ENCODE measurements at regions not wholly inside any gene's neighbourhood (a gene's known extent, or its start where the extent isn't known, plus 50 kb on each side); places are given as distances from the start of the nearest gene placed in this dataset.
"Not testable (repeated sequence)": the region's sequence is repeated elsewhere in the genome, so short reads cannot be mapped to it uniquely, and the experiment has no call there.

GRCh38 chr10:85477979-85478378 lies 888.6 kb downstream of the GRID1 start:
- DNase-seq (ENCODE audit: low read depth): no peak

GRCh38 chr10:85490431-85490830 lies 876.2 kb downstream of the GRID1 start:
- DNase-seq (ENCODE audit: low read depth): no peak

- no peak for DNase-seq (ENCODE audit: low read depth)
Measured at GRCh38 chr10:85491652-85492051, 874.9 kb downstream of the GRID1 start.

- no peak for DNase-seq (ENCODE audit: low read depth)
Measured at GRCh38 chr10:85492684-85493083, 873.9 kb downstream of the GRID1 start.

- DNase-seq (ENCODE audit: low read depth): no peak
Measured at GRCh38 chr10:85493703-85494102, 872.9 kb downstream of the GRID1 start.

DNA sequence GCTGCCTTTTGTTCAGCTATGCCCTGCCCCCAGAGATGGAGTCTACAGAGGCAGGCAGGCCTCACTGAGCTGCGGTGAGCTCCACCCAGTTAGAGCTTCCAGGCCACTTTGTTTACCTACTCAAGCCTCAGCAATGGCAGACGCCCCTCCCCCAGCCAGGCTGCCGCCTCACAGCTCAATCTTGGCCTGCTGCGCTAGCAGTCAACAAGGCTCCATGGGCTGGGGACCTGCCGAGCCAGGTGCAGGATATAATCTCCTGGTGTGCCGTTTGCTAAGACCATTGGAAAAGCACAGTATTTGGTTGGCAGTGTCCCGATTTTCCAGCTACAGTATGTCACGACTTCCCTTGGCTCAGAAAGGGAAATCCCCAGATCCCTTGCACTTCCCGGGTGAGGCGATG lies 862.0 kb downstream of the GRID1 start:
- DNase-seq (ENCODE audit: low read depth): not testable (repeated sequence)

DNA sequence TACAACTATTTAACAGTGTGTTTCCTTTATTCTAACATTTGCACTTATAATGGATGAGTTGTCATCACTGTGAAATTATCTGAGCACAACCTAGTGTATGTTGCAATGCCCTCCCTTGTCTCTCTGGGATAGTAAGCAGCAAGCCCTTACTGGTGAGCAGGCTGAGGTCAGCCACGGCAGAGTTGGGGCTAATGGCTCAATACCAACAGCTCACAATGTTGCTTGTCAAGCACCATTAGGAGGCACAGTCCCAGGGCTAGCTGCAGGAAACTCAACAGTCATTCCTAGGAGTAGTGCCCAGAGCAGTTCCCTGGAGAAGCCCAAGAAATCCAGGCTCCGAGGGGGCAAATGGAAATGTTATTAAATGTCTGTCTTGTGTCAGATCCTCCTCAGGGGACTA lies 858.4 kb downstream of the GRID1 start:
- no peak for DNase-seq (ENCODE audit: low read depth)

DNA sequence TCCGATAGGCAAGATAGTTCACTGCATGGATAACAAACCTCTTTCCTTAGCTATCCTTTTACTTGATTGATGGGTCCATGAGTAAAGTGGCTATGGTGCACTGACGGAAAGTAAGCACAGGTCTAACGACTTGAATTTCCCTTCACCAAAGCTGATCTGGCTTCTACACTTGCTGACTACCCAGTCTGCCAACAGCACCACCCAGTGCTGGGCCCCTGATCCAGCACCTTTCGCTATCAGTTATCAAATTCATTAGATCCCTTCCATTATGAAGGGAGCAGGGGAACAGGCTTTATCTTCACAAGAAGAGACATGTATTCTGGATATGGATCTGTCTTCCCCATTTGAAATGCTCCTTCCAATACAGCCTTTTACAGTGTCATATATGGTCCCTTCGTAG lies 855.9 kb downstream of the GRID1 start:
- DNase-seq (ENCODE audit: low read depth): no peak

- no peak for DNase-seq (ENCODE audit: low read depth)
Measured at GRCh38 chr10:85513436-85513835, 853.2 kb downstream of the GRID1 start.

DNA sequence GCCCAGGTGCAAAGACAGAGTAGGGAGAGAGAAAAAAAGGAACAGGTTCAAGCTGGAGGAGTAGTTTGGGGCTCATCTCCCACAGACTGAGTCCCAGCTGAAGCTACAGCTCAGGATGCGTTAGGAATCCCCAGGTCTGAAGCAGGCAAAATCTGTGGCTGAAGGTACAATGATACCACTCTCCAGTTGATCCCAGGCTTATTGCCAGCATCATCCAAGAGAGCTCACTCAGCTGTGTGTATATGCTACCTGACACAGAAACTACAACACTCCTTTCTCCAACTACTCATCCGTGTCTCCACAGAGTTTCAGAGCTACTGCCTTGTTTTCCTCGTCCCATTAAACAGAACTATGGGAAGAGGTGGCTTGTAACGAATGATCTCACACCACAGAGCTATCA lies 851.3 kb downstream of the GRID1 start:
- no peak for DNase-seq (ENCODE audit: low read depth)

DNA sequence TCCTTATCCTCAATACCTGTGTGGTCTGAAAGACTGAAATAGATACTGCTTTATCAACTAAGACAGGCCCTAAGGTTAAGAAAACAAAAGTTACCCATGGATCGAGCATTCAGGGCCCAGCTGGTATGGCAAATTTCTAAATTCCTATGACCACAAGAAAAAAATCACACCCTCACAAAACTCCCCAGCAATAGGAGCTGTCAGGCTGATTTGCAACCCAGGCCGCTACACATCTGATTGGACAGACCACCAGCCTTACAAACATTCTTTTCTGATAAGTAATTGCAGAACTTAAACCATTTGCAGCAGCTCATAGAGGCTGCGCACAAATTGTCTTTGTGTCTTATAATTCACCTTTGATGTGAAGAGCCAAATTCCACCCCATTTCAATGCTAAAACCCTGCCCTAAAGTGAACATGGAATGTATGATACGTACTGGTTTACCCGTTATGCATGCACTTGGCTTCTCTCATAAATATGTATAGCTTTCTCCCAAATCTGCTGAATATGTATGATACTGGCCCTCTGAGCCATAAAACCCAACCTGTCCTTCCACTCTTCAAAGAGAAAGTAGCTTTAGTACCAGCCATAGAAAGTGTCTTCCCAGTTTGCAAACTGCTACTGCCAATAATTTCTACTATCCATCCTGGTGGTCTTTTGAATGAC lies 842.5 kb downstream of the GRID1 start:
- DNase-seq (ENCODE audit: low read depth): no peak

DNA sequence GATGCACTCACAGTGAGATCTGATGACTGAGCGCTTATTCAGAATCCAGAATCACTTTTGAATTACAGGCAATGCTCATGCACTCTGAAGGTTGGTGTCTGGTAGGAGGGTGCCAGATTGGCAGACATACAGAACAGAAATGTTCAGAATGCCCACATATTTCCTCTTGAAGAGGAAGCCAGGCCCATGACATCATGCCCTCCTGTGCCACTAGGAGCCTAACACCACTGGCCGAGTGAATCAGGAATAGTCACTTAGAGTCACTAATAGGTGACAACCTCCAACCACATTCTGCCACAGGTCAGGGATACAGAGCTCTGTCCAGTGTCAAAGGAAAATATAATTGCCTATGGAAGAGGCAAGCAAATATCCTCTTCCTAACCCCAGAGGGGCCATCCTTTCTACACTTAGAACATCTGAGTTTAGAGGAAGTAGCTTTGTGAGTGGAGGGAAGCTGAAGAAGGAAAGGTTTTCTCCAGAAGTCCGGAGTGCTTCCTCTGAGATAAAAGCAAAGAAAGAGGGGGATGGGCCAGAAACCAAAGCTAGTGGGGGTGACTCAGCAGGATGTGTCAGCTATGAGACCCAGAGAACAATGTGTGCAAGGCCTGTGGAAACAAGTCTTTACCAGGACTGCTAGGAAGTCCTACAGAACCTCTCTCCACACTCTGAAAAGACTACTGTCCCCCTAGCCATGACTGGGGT lies 838.8 kb downstream of the GRID1 start:
- no peak for DNase-seq (ENCODE audit: low read depth)

- DNase-seq (ENCODE audit: low read depth): no peak
Measured at GRCh38 chr10:85528318-85528652, 838.3 kb downstream of the GRID1 start.

- DNase-seq (ENCODE audit: low read depth): no peak
Measured at GRCh38 chr10:85531706-85532105, 834.9 kb downstream of the GRID1 start.

DNA sequence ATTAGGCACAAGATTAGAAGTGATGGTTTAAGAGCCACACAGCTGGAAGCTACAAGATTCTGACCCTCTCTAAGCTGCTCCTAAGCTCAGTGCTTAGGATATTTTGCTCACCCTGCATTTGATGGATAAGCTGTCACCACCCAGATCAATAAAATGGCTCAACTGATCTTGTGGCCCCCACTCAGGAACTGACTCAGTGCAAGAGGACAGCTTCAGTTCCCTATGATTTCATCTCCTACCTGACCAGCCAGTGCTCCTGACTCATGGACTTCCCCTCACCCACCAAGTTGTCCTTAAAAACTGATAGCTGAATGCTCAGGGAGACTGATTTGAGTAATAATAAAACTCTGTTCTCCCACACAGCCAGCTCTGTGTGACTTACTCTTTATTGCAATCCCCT lies 833.8 kb downstream of the GRID1 start:
- DNase-seq (ENCODE audit: low read depth): no peak

DNA sequence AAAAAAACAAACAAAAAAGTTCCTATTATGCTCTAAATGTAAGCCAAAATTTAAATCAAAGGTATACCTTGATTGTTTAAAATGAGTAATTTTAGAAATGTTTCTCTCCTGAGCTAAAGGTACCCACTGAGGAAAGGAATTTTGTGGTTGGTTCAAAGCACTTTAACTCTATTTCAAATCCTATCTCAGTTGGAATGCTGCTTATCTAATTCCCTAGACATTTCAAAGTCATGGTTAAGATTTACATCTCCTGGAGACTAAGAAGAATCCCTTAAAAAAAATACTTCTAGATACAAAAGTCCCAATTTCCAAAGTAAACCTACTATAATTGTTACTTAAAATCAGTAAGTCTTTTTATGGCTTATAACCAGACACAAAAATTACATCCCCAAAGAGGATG lies 830.7 kb downstream of the GRID1 start:
- no peak for DNase-seq (ENCODE audit: low read depth)

- no peak for DNase-seq (ENCODE audit: low read depth)
Measured at GRCh38 chr10:85537561-85537960, 829.0 kb downstream of the GRID1 start.

DNA sequence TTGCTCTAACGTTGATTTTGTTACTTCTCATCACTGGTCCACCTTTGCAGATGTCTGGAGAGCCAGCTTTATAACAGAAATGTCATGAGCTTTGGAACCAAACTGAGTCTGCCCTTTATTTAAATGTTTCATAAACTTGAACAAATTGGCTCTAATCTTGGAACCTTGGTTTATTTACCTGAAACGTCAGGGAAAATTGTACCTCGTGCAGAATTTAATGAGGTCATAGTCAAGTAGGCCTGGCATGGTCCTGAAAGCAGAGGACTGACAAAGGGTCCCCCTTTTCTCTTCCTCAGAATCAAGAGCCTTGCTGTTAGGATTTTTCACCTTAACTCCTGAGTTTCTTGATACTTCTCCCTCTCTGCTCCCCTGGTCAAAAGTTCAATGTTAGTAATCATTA lies 828.0 kb downstream of the GRID1 start:
- no peak for DNase-seq (ENCODE audit: low read depth)

- no peak for DNase-seq (ENCODE audit: low read depth)
Measured at GRCh38 chr10:85542152-85542551, 824.4 kb downstream of the GRID1 start.

GRCh38 chr10:85542936-85543730 lies 823.5 kb downstream of the GRID1 start:
- no peak for DNase-seq (ENCODE audit: low read depth)

DNA sequence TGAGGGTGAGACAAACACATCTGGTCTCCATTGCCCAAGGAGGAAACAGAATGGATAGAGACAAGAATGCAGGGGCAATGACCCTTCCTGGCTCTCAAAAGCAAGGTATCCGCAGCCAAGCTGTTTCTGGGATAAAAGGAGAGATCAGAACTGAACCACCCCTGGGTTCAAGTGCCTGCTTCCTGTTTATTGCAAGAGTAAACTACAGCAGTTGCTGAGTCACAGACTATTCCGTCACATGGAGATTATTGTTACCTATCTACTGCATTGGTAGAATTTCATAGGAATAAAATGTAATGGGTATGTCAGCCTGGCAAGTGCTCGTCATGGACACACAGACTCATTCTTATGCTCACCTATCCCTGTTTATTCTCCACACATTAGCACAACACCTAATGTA lies 821.6 kb downstream of the GRID1 start:
- DNase-seq (ENCODE audit: low read depth): no peak

DNA sequence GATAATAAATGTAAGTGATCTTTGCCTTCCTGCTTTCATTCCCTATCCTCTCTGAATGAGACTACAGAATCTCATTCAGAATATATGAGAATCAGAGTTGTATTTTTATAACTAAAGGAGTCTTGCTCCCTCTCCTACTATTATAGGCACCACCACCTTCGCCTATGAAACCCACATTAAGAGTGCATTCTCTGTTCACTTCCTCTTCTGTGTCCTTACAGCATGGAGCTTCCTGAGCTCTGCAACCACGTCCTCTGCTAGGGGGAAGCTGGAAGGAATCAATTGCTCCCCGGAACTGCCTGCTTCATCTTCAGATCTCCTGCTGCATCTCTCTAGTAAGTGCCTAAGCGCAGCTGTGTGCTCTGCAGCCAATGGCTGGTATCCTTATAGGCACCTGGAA lies 820.7 kb downstream of the GRID1 start:
- DNase-seq (ENCODE audit: low read depth): no peak

- no peak for DNase-seq (ENCODE audit: low read depth)
Measured at GRCh38 chr10:85547460-85548023, 819.1 kb downstream of the GRID1 start.
